ENCODE measurements at regions not wholly inside any gene's neighbourhood (a gene's known extent, or its start where the extent isn't known, plus 50 kb on each side); places are given as distances from the start of the nearest gene placed in this dataset.

DNA sequence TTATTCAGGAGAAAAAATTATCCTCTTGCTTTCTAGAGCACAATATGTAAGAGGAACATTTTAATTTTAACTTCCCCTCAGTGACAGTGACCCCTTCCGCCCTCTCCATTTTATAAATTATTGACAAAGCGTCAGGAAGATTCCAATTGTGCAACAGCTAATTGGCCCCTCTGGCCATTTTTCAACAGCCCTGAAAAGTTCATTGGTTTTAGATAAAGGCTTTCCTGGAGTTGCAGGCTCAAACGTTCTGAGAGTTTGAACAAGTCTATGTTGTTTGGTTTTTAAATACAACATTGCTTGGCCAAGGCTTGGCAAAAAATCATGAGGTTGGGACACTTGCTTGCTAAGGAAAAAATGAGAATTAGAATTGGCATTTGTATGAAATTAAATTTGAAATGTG lies 422.2 kb upstream of the ANKRD30A start:
- H3K4me3 ChIP-seq (ENCODE audit: low read depth, low read length) = no peak overlapping the region
- TF ChIP-seq CTCF (IDR thresholded peaks at IDR 0.05; ENCODE audit: borderline replicate concordance, insufficient read depth, low read depth, low read length) = no peak

DNA sequence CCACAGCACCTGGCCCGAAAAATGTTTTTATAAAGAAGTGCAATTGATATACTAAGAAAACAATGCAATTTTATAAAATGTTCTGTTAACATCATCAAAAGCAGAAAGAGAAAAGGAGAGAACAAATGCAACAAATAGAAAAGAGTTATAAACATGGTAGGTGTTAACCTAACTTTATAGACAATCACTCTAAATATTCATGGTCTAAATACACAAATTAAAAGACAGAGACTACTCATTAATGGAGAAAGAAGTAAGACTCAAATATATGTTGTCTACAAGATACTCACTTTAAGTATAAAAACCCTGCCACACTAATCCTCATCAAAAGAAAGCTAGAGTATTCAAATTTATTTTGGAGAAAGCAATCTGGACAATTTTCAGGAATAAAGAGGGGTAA lies 425.3 kb upstream of the ANKRD30A start:
- TF ChIP-seq CTCF (IDR thresholded peaks at IDR 0.05; ENCODE audit: borderline replicate concordance, insufficient read depth, low read depth, low read length) = no peak

GRCh38 chr10:36692759-36693158 lies 432.6 kb upstream of the ANKRD30A start:
- no peak overlapping the region for H3K4me3 ChIP-seq (ENCODE audit: low read depth, low read length)
- TF ChIP-seq CTCF (IDR thresholded peaks at IDR 0.05; ENCODE audit: borderline replicate concordance, insufficient read depth, low read depth, low read length) = no peak

More for the DNA sequence above, 425.3 kb upstream of the ANKRD30A start:
- H3K4me3 ChIP-seq (ENCODE audit: low read depth, low read length) = no peak overlapping the region

DNA sequence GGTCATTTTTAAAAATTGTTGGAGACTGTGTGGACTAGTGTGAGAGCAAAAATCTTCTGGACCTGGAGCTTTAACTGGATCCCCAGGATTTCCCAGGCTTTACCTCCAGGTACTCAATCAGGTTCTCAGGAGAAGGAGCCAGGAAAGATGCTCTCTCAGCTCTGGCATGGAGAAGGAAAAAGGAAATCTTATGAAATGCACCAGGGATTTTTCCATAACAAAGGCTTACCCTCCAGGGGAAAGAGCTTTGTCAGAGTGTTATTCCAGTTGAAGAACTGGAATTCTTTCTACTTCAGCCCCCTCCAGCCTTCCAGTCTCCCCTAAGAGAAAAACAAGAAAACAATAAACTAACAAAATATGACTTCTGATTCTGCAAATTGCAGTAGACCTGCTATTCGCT lies 436.7 kb upstream of the ANKRD30A start:
- no peak overlapping the region for H3K4me3 ChIP-seq (ENCODE audit: low read depth, low read length)
- TF ChIP-seq CTCF (IDR thresholded peaks at IDR 0.05; ENCODE audit: borderline replicate concordance, insufficient read depth, low read depth, low read length) = no peak

DNA sequence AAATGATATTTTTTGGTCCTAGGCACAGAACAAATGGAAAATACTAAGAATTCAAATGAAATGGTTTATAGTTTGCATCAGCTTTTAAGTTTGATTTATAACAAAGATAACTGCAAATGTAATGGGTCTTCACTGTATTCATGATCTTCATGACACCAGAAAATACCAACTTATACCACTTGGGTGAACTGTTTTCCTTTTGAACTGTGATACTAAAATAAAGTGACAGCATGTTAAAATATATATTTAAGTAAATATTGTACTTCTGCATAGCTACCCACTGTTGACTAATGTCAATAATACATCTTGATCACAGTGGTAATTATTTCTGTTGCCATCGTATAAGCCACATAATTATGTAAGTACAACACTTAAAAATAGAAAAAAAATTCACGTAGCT lies 442.0 kb upstream of the ANKRD30A start:
- H3K4me3 ChIP-seq (ENCODE audit: low read depth, low read length) = no peak overlapping the region
- no peak for TF ChIP-seq CTCF (IDR thresholded peaks at IDR 0.05; ENCODE audit: borderline replicate concordance, insufficient read depth, low read depth, low read length)

DNA sequence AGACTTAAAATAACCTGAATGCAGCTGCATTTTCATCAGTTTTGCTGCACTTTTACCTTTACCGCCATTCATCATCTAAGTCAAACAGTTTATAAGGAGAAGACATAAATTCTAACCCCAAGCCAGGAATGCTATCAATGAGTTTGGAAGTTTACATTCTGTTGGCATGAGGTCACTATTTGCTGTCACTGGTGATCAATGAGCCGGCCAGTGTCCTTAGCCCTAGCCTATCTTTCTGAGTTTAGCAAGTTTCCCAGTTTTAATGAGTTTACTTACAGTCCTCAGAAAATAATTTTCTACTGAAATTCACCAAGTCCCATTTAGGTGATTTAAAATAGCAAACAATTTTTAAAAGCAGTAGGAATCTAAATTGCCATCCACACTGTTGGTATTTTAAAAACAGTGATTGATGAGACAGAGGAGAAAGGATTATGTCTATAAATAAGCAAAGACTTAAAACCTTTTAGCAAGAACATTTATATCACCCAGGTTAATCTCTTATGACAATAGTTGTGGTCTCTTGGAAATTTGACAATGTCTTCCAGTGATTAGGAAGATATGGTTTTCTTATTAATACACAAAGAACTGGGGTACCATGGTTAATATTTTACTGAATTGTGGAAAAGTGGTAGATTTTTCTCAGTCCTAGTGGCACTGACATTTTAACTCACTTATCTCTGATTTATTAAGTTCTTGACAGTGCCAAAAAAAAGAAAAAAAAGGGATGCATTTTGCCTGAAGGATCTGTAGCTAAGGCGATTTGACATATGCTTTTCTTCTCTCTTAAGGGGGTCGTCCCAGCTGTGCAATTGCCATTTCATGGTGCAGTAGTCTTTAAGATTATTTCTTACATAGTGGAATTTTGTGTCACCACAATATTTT lies 443.4 kb upstream of the ANKRD30A start:
- TF ChIP-seq CTCF (IDR thresholded peaks at IDR 0.05; ENCODE audit: borderline replicate concordance, insufficient read depth, low read depth, low read length) = no peak
- no peak overlapping the region for H3K4me3 ChIP-seq (ENCODE audit: low read depth, low read length)

DNA sequence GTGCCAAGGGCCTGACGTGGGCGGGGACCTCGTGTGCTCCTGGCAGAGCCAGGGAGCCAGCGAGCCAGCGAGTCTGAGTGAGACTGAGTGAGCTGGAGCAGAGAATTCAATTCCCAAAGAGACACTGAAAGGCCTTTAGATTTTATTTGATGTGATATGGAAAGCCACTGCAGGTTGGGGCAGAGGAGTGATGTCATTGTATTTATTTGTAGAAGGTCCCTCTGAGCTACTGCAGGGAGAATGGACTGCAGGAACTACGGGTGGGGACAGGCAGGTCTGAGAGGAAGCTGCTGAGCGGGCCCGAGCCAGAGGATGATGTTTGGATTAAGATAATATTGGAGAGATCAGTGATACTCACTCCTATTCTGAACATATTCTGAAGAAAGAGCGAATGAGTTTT lies 445.8 kb upstream of the ANKRD30A start:
- no peak overlapping the region for H3K4me3 ChIP-seq (ENCODE audit: low read depth, low read length)
- no peak for TF ChIP-seq CTCF (IDR thresholded peaks at IDR 0.05; ENCODE audit: borderline replicate concordance, insufficient read depth, low read depth, low read length)

Data from GM12875 (cell line).